PC-9 (cell line): ENCODE measurements at regions not wholly inside any gene's neighbourhood (a gene's known extent, or its start where the extent isn't known, plus 50 kb on each side); places are given as distances from the start of the nearest gene placed in this dataset.

Source experiments
- EZH2 ChIP-seq: fragments of 200-600 bp; sonication (generic); IDR thresholded peaks from 2 replicates; pipeline ENCODE4 v1.8.0; 2017; ENCODE audit warnings: antibody characterized with exemption, low read depth
- TF ChIP-seq, protein P1 (sequence below): fragments of 200-600 bp; sonication (generic); conservative IDR thresholded peaks from 2 replicates; pipeline ENCODE4 v1.6.1; 2017; ENCODE audit warnings: mixed run types, antibody characterized with exemption, mild to moderate bottlenecking, moderate library complexity

DNA sequence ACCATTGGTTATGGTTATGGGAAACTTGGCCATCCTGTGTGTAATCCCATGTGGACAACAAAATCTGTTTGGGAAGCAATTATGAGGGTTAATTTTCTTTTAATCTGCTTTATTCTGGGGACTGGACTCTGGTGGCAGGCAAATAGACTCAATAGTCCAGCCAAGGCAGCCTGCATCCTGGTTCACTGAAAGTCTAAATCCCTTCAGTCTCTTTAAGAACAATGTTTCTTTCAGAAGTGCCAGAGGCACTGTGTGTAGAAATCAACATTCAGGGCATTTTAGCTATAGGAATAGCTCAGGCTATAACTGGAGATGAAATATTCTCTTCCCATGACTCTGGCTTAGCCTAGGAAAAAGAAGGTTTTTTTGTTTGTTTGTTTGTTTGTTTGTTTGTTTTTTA lies 118.0 kb downstream of the SPATA31D1 start:
- TF ChIP-seq, protein P1, sequence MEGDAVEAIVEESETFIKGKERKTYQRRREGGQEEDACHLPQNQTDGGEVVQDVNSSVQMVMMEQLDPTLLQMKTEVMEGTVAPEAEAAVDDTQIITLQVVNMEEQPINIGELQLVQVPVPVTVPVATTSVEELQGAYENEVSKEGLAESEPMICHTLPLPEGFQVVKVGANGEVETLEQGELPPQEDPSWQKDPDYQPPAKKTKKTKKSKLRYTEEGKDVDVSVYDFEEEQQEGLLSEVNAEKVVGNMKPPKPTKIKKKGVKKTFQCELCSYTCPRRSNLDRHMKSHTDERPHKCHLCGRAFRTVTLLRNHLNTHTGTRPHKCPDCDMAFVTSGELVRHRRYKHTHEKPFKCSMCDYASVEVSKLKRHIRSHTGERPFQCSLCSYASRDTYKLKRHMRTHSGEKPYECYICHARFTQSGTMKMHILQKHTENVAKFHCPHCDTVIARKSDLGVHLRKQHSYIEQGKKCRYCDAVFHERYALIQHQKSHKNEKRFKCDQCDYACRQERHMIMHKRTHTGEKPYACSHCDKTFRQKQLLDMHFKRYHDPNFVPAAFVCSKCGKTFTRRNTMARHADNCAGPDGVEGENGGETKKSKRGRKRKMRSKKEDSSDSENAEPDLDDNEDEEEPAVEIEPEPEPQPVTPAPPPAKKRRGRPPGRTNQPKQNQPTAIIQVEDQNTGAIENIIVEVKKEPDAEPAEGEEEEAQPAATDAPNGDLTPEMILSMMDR = no peak
- no peak for TF ChIP-seq EZH2
